EH (cell line): ENCODE measurements at regions not wholly inside any gene's neighbourhood (a gene's known extent, or its start where the extent isn't known, plus 50 kb on each side); places are given as distances from the start of the nearest gene placed in this dataset.
"Not testable (repeated sequence)": the region's sequence is repeated elsewhere in the genome, so short reads cannot be mapped to it uniquely, and the experiment has no call there.

Experiments used
- DNase-seq: peaks from one replicate; pipeline ENCODE4 v3.0.0-alpha.2; 2015; ENCODE audit warnings: low read depth

GRCh38 chr9:105978336-105978735 lies 284.0 kb downstream of the TMEM38B start:
- no peak for DNase-seq

GRCh38 chr9:105978826-105979225 lies 284.5 kb downstream of the TMEM38B start:
- no peak for DNase-seq

GRCh38 chr9:105979290-105979689 lies 284.9 kb downstream of the TMEM38B start:
- DNase-seq, result no peak

GRCh38 chr9:105984714-105985113 lies 290.4 kb downstream of the TMEM38B start:
- no peak for DNase-seq

- DNase-seq, result no peak
These were observed 298.9 kb downstream of the TMEM38B start for GRCh38 chr9:105993116-105993854.

GRCh38 chr9:105993921-105994715 lies 299.8 kb downstream of the TMEM38B start:
- DNase-seq, result no peak

GRCh38 chr9:105994970-105995369 lies 300.6 kb downstream of the TMEM38B start:
- DNase-seq, result peak; percentile 16

- no peak for DNase-seq
These were observed 322.9 kb downstream of the TMEM38B start for GRCh38 chr9:106017198-106017740.

- no peak for DNase-seq
These were observed 324.8 kb downstream of the TMEM38B start for GRCh38 chr9:106019039-106019680.

GRCh38 chr9:106019702-106020101 lies 325.4 kb downstream of the TMEM38B start:
- no peak for DNase-seq

GRCh38 chr9:106020186-106020585 lies 325.8 kb downstream of the TMEM38B start:
- no peak for DNase-seq

GRCh38 chr9:106023455-106023854 lies 329.1 kb downstream of the TMEM38B start:
- no peak for DNase-seq

- DNase-seq, result no peak
These were observed 331.1 kb downstream of the TMEM38B start for GRCh38 chr9:106025453-106025852.

GRCh38 chr9:106030146-106030545 lies 335.8 kb downstream of the TMEM38B start:
- not testable (repeated sequence) for DNase-seq

- DNase-seq, result no peak
These were observed 338.6 kb downstream of the TMEM38B start for GRCh38 chr9:106032978-106033377.

GRCh38 chr9:106035806-106036205 lies 341.5 kb downstream of the TMEM38B start:
- no peak for DNase-seq

GRCh38 chr9:106038266-106039001 lies 344.1 kb downstream of the TMEM38B start:
- DNase-seq, result no peak

GRCh38 chr9:106039151-106039935 lies 345.0 kb downstream of the TMEM38B start:
- no peak for DNase-seq

- not testable (repeated sequence) for DNase-seq
These were observed 347.6 kb downstream of the TMEM38B start for GRCh38 chr9:106041920-106042319.

GRCh38 chr9:106051545-106051944 lies 357.2 kb downstream of the TMEM38B start:
- DNase-seq, result no peak

- DNase-seq, result no peak
These were observed 357.8 kb downstream of the TMEM38B start for GRCh38 chr9:106052166-106052565.
